ENCODE measurements at regions not wholly inside any gene's neighbourhood (a gene's known extent, or its start where the extent isn't known, plus 50 kb on each side); places are given as distances from the start of the nearest gene placed in this dataset.

GRCh38 chr18:33946336-33946735 is 278.4 kb downstream of the NOL4 start:
- POLR2A ChIA-PET (ENCODE audit: unreplicated experiment): no interaction called here
- CTCF ChIA-PET: no interaction called here

GRCh38 chr18:33944493-33944892 is 280.2 kb downstream of the NOL4 start:
- H3K27ac ChIP-seq: no peak overlapping the region
- H3F3A ChIP-seq (ENCODE audit: insufficient read depth, low read depth): no peaks in the 10 kb centered on the region
- H3K27me3 ChIP-seq (ENCODE audit: insufficient read depth, low read depth): no peaks in the 10 kb centered on the region

More at GRCh38 chr18:33946336-33946735, 278.4 kb downstream of the NOL4 start:
- Histone ChIP-seq H3F3A (ENCODE audit: insufficient read depth, low read depth) (no peaks in the 10 kb centered on the region), H2AFZ (no peak overlapping the region), H3K9me3 (ENCODE audit: insufficient read depth, low read depth) (no peaks in the 10 kb centered on the region), H4K20me1 (ENCODE audit: insufficient read depth) (no peaks in the 10 kb centered on the region), H3K27ac (no peak overlapping the region), H3K4me1 (replicated peaks; ENCODE audit: insufficient read depth) (no peaks in the 10 kb centered on the region), H3K79me2 (ENCODE audit: low read depth) (no peaks in the 10 kb centered on the region), H3K9me2 (ENCODE audit: insufficient read depth) (no peaks in the 10 kb centered on the region), H3K27me3 (ENCODE audit: insufficient read depth, low read depth) (no peaks in the 10 kb centered on the region), H3K4me2 (no peak overlapping the region), H3K4me3 (no peak overlapping the region), H3K36me3 (ENCODE audit: low read depth) (no peaks in the 10 kb centered on the region)
- DNase-seq: no peak
- intact Hi-C loops (cut with micrococcal nuclease; ENCODE audit: unreplicated experiment): no loop called here
- BruUV-seq (replicated peaks): no TSS peak
- TF ChIP-seq EZH2 (IDR thresholded peaks at IDR 0.05; ENCODE audit: low read depth) (no peak), CTCF (conservative IDR thresholded peaks at IDR 0.05) (no peak)

GRCh38 chr18:33937270-33937816 is 287.4 kb downstream of the NOL4 start:
- H3K4me2 ChIP-seq: no peak overlapping the region

More at GRCh38 chr18:33944493-33944892, 280.2 kb downstream of the NOL4 start:
- Histone ChIP-seq H3K36me3 (ENCODE audit: low read depth) (no peaks in the 10 kb centered on the region), H3K79me2 (ENCODE audit: low read depth) (no peaks in the 10 kb centered on the region), H2AFZ (no peak overlapping the region), H3K9me2 (ENCODE audit: insufficient read depth) (no peaks in the 10 kb centered on the region), H3K4me3 (no peak overlapping the region), H3K4me2 (no peak overlapping the region), H3K9me3 (ENCODE audit: insufficient read depth, low read depth) (no peaks in the 10 kb centered on the region), H3K4me1 (replicated peaks; ENCODE audit: insufficient read depth) (no peaks in the 10 kb centered on the region), H4K20me1 (ENCODE audit: insufficient read depth) (no peaks in the 10 kb centered on the region)
- CTCF ChIA-PET: no interaction called here
- intact Hi-C loops (cut with micrococcal nuclease; ENCODE audit: unreplicated experiment): no loop called here
- TF ChIP-seq CTCF (conservative IDR thresholded peaks at IDR 0.05) (no peak), EZH2 (IDR thresholded peaks at IDR 0.05; ENCODE audit: low read depth) (no peak)
- no TSS peak for BruUV-seq (replicated peaks)
- DNase-seq: no peak
- POLR2A ChIA-PET (ENCODE audit: unreplicated experiment): no interaction called here

More at GRCh38 chr18:33937270-33937816, 287.4 kb downstream of the NOL4 start:
- Histone ChIP-seq H2AFZ (no peak overlapping the region), H3K9me2 (ENCODE audit: insufficient read depth) (no peaks in the 10 kb centered on the region), H3K36me3 (ENCODE audit: low read depth) (no peaks in the 10 kb centered on the region), H3K27me3 (ENCODE audit: insufficient read depth, low read depth) (no peaks in the 10 kb centered on the region), H3K4me3 (no peak overlapping the region), H3K27ac (no peak overlapping the region), H3K4me1 (replicated peaks; ENCODE audit: insufficient read depth) (no peaks in the 10 kb centered on the region), H3K79me2 (ENCODE audit: low read depth) (no peaks in the 10 kb centered on the region), H3K9me3 (ENCODE audit: insufficient read depth, low read depth) (no peaks in the 10 kb centered on the region), H3F3A (ENCODE audit: insufficient read depth, low read depth) (no peaks in the 10 kb centered on the region), H4K20me1 (ENCODE audit: insufficient read depth) (no peaks in the 10 kb centered on the region)
- intact Hi-C loops (cut with micrococcal nuclease; ENCODE audit: unreplicated experiment): no loop called here
- ChIA-PET CTCF (no interaction called here), POLR2A (ENCODE audit: unreplicated experiment) (no interaction called here)
- TF ChIP-seq EZH2 (IDR thresholded peaks at IDR 0.05; ENCODE audit: low read depth) (no peak), CTCF (conservative IDR thresholded peaks at IDR 0.05) (no peak)
- BruUV-seq (replicated peaks): no TSS peak
- DNase-seq: no peak

Measured in PC-9 (cell line).